Activated CD4-positive, alpha-beta T cell treated with anti-CD3 and anti-CD28 coated beads, Interleukin-2, amount 50 U/mL, for 16 hours (primary cell): ENCODE measurements at regions not wholly inside any gene's neighbourhood (a gene's known extent, or its start where the extent isn't known, plus 50 kb on each side); places are given as distances from the start of the nearest gene placed in this dataset.

Source experiments
- DNase-seq: peaks from one replicate; pipeline ENCODE4 v3.0.0-alpha.2; 2020

GRCh38 chr1:187313115-187313514 lies 484.4 kb downstream of the PLA2G4A start:
- DNase-seq: no peak

- no peak for DNase-seq
Measured at GRCh38 chr1:187326557-187326956, 497.8 kb downstream of the PLA2G4A start.

- peak; percentile 40 for DNase-seq
Measured at GRCh38 chr1:187336441-187337168, 507.9 kb downstream of the PLA2G4A start.

GRCh38 chr1:187338762-187339412 lies 510.1 kb downstream of the PLA2G4A start:
- no peak for DNase-seq

- no peak for DNase-seq
Measured at GRCh38 chr1:187342495-187342894, 513.7 kb downstream of the PLA2G4A start.

- no peak for DNase-seq
Measured at GRCh38 chr1:187374082-187374481, 545.3 kb downstream of the PLA2G4A start.

- DNase-seq: no peak
Measured at GRCh38 chr1:187374742-187375141, 546.0 kb downstream of the PLA2G4A start.

- no peak for DNase-seq
Measured at GRCh38 chr1:187383366-187383765, 554.6 kb downstream of the PLA2G4A start.

GRCh38 chr1:187384504-187384903 lies 555.8 kb downstream of the PLA2G4A start:
- peak; percentile 62 for DNase-seq

- DNase-seq: no peak
Measured at GRCh38 chr1:187390215-187390818, 561.6 kb downstream of the PLA2G4A start.

GRCh38 chr1:187396226-187396625 lies 567.5 kb downstream of the PLA2G4A start:
- DNase-seq: no peak

- no peak for DNase-seq
Measured at GRCh38 chr1:187396929-187397796, 568.4 kb downstream of the PLA2G4A start.

- no peak for DNase-seq
Measured at GRCh38 chr1:187408212-187409004, 579.7 kb downstream of the PLA2G4A start.

GRCh38 chr1:187409341-187409740 lies 580.6 kb downstream of the PLA2G4A start:
- DNase-seq: no peak

- no peak for DNase-seq
Measured at GRCh38 chr1:187411118-187411517, 582.4 kb downstream of the PLA2G4A start.

- no peak for DNase-seq
Measured at GRCh38 chr1:187413405-187414169, 584.8 kb downstream of the PLA2G4A start.

- no peak for DNase-seq
Measured at GRCh38 chr1:187415065-187415464, 586.3 kb downstream of the PLA2G4A start.

- DNase-seq: no peak
Measured at GRCh38 chr1:187417520-187417919, 588.8 kb downstream of the PLA2G4A start.

- DNase-seq: no peak
Measured at GRCh38 chr1:187433598-187433997, 604.8 kb downstream of the PLA2G4A start.

- DNase-seq: no peak
Measured at GRCh38 chr1:187442603-187443002, 613.9 kb downstream of the PLA2G4A start.

GRCh38 chr1:187443939-187444338 lies 615.2 kb downstream of the PLA2G4A start:
- no peak for DNase-seq

GRCh38 chr1:187445066-187445465 lies 616.3 kb downstream of the PLA2G4A start:
- no peak for DNase-seq
